ENCODE measurements at regions not wholly inside any gene's neighbourhood (a gene's known extent, or its start where the extent isn't known, plus 50 kb on each side); places are given as distances from the start of the nearest gene placed in this dataset.

- no peak overlapping the region for H3K23ac ChIP-seq (ENCODE audit: low read depth, low read length)
- peaks cover 3% of the 10 kb centered on the region for H3K27me3 ChIP-seq (ENCODE audit: control insufficient read depth, insufficient read depth, low read length)
- no peaks in the 10 kb centered on the region for H3K4me1 ChIP-seq (ENCODE audit: control insufficient read depth, insufficient read depth, low read length)
- no peak overlapping the region for H2BK120ac ChIP-seq (ENCODE audit: low read depth, low read length)
- no peak overlapping the region for H2BK20ac ChIP-seq (ENCODE audit: low read depth, low read length)
- no peak overlapping the region for H3K4me2 ChIP-seq (ENCODE audit: low read depth, low read length)
- H3K79me1 ChIP-seq (ENCODE audit: low read depth in 1 of 2, low read length in 2 of 2), result no peaks in the 10 kb centered on the region
- H4K5ac ChIP-seq (ENCODE audit: low read depth, low read length), result no peak overlapping the region
- H4K8ac ChIP-seq (ENCODE audit: low read depth in 2 of 2, low read length in 2 of 2), result no peak overlapping the region
- H3K27ac ChIP-seq (ENCODE audit: insufficient read depth, low read length), result no peak overlapping the region
- no peak overlapping the region for H3K14ac ChIP-seq (replicated peaks; ENCODE audit: low read depth, low read length)
- H3K36me3 ChIP-seq (ENCODE audit: control insufficient read depth, insufficient read depth, low read length), result no peaks in the 10 kb centered on the region
- no peak overlapping the region for H2AFZ ChIP-seq (replicated peaks; ENCODE audit: low read length, poor library complexity)
- H2AK9ac ChIP-seq (replicated peaks; ENCODE audit: low read depth, low read length, poor library complexity), result no peak overlapping the region
- H2BK5ac ChIP-seq (ENCODE audit: low read depth, low read length, poor library complexity, severe bottlenecking), result no peak overlapping the region
- no peak for TF ChIP-seq ELK1 (IDR thresholded peaks at IDR 0.05; ENCODE audit: borderline replicate concordance, low read depth, low read length)
- no peak for TF ChIP-seq CEBPB (IDR thresholded peaks at IDR 0.05; ENCODE audit: low read depth, low read length)
- TF ChIP-seq RFX5 (IDR thresholded peaks at IDR 0.05; ENCODE audit: low read depth, low read length), result no peak
- no peak for TF ChIP-seq USF2 (IDR thresholded peaks at IDR 0.05; ENCODE audit: low read depth, low read length)
- TF ChIP-seq SMC3 (IDR thresholded peaks at IDR 0.05; ENCODE audit: low read depth, low read length), result no peak
- no peak for TF ChIP-seq MAZ (IDR thresholded peaks at IDR 0.05; ENCODE audit: borderline replicate concordance, low read depth, low read length)
- no peak for TF ChIP-seq RCOR1 (IDR thresholded peaks at IDR 0.05; ENCODE audit: insufficient replicate concordance, low read length)
- TF ChIP-seq POLR2A (IDR thresholded peaks at IDR 0.05; ENCODE audit: low read depth, low read length), result no peak
- no peak for TF ChIP-seq BHLHE40 (IDR thresholded peaks at IDR 0.05; ENCODE audit: low read depth, low read length)
- TF ChIP-seq RAD21 (IDR thresholded peaks at IDR 0.05; ENCODE audit: low read length), result no peak
- H3K9ac ChIP-seq (ENCODE audit: low read depth, low read length), result no peak overlapping the region
- H3K4ac ChIP-seq (ENCODE audit: low read depth, low read length), result no peak overlapping the region
- DNase-seq (no peak), ATAC-seq (ENCODE audit: low read depth) (no peak)
- in situ Hi-C loops (cut with MboI; ENCODE audit: low sequenced_read_pairs) (no loop called here), dilution Hi-C loops (cut with HindIII; ENCODE audit: low sequenced_read_pairs, unreplicated experiment) (no loop called here), intact Hi-C loops (cut with micrococcal nuclease) (no loop called here)
- H2BK15ac ChIP-seq (ENCODE audit: low read depth, low read length), result no peak overlapping the region
- no peaks in the 10 kb centered on the region for H3K9me3 ChIP-seq (ENCODE audit: control insufficient read depth, insufficient read depth, low read length)
- ChIA-PET CTCF (interaction anchor here (0.8 kb wide), 1 partner anchor 13 kb away, joined by 3 read pairs; no protein-coding TSS in a partner anchor), POLR2A (ENCODE audit: unreplicated experiment) (no interaction called here)
- no peak overlapping the region for H3K18ac ChIP-seq (ENCODE audit: low read depth, low read length)
- no peaks in the 10 kb centered on the region for H4K20me1 ChIP-seq (ENCODE audit: insufficient read depth, low read length)
- H2AK5ac ChIP-seq (ENCODE audit: low read depth, low read length), result no peak overlapping the region
- H4K91ac ChIP-seq (ENCODE audit: insufficient read depth, low read depth, low read length), result no peak overlapping the region
- no TSS peak for BruUV-seq (replicated peaks)
- no peaks in the 10 kb centered on the region for H3K9me1 ChIP-seq (ENCODE audit: insufficient read depth, low read length)
- H3K4me3 ChIP-seq (ENCODE audit: insufficient read depth, low read depth, low read length), result no peak overlapping the region
- H3K56ac ChIP-seq (ENCODE audit: extremely low read depth, insufficient read depth, low read length), result no peak overlapping the region
- WGBS, 2 experiments (ENCODE audit: extremely low coverage in 2 of 2, insufficient read length in 1 of 2), result no CpG with 5 or more reads among the region's 3 CpGs
Observed at GRCh38 chr1:224804220-224804619, 125.3 kb upstream of the DNAH14 start.

Data from IMR-90 (cell line).